Iris pigment epithelial cell (primary cell): ENCODE measurements at regions not wholly inside any gene's neighbourhood (a gene's known extent, or its start where the extent isn't known, plus 50 kb on each side); places are given as distances from the start of the nearest gene placed in this dataset.
"Not testable (repeated sequence)": the region's sequence is repeated elsewhere in the genome, so short reads cannot be mapped to it uniquely, and the experiment has no call there.

Experiments
- DNase-seq: peaks from one replicate; pipeline ENCODE4 v3.0.0-alpha.2; 2011; ENCODE audit warnings: low read depth

DNA sequence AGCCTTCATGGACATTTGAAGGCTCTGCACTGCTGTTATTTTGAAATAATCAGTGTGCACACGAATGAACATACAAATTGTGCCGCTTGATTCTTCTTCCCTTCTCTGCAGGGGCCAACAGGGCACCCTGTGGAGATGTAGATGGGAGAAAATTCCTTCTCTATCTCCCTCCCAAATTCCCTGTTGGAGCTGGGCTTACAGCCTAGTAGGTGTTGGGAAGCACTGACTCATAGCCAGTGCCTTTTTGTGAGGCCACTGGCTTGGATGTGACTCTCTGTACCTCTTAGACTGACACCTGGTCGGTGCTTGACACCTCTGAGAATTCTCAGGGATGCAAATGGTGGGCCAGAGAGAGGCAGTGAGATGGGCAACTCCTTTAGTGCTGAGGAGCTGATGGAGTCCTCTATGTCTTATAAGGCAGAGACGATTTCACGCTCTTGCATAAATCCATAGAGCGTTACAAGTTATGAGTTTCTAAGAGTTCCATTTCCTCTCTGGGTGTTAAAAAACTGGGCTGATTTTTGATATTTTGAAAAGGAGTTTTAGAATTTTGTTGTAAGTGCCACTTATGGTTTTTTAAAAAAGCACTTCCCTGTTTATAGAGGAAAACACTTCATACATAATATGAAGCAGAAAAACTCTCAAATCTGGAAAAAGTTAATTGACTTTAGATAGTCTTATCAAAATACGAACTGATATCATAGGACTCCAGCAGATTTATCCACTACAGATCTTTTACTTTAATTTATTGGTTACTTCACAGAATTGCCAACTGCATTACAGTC is 89.8 kb upstream of the MAP3K7 start:
- no peak for DNase-seq

DNA sequence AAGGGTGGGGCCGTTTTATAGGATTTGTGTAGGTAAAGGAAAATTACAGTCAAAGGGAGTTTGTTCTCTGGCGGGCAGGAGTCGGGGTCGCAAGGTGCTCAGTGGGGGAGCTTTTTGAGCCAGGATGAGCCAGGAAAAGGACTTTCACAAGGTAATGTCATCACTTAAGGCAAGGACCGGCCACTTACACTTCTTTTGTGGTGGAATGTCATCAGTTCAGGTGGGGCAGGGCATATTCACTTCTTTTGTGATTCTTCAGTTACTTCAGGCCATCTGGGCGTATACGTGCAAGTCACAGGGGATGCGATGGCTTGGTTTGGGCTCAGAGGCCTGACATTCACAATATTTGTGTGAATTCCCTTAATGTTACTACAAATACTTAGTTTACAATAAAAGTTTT is 88.2 kb upstream of the MAP3K7 start:
- not testable (repeated sequence) for DNase-seq

DNA sequence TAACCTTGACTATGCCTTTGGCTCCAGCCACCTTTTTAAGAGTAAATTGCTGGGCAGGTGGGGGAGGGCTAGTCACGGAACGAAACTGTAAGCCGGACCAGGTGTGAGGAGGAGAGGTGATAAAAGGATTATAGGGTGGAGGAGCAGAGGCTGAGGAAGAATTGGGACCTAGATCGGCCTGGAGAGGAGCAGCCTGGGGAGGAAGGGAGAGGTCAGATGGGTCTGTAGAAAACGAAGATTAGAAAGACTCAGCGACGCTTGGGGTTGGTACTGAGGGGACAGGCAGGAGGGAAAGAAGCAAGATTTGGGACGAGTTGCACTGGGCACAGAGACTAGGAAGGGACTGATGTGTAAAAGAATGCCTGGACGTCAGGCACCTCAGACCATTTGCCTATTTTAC is 87.2 kb upstream of the MAP3K7 start:
- not testable (repeated sequence) for DNase-seq

DNA sequence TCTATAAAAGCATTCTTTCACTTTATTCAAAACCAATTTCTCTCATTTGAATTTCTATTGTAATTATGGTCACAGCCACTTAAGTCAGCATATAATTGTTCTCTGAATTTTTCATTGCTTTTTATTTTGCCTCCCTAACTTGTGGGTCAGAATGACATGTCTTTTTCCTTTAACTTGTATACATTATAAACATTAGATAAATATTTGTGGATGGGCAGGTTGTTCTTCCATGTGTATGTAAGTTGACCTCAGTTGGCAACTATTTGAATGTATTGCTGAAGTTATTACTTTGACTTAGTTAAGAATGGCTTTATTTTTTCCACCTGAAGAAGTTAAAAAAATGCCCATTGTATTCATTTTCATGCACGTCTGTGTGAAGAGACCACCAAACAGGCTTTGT is 83.0 kb upstream of the MAP3K7 start:
- DNase-seq: no peak

DNA sequence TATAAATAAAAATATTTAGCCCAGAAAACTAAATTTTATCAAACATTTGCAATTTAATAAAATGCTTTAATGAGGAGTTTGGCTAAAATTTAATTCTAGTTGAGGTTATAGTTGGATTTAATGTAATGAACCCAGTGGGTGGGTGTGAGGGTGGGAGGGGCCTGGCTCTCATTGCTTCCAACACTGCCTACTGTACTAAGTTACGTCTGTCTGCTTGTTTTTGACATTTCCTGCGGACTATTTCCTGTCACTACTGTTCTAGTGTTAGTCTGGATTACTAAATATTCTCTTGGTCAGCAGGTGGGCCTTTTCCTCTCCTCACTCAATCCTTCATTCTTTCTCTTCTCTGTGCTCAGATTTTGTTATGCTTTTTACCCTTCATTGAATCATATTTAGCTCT is 82.5 kb upstream of the MAP3K7 start:
- DNase-seq: no peak

DNA sequence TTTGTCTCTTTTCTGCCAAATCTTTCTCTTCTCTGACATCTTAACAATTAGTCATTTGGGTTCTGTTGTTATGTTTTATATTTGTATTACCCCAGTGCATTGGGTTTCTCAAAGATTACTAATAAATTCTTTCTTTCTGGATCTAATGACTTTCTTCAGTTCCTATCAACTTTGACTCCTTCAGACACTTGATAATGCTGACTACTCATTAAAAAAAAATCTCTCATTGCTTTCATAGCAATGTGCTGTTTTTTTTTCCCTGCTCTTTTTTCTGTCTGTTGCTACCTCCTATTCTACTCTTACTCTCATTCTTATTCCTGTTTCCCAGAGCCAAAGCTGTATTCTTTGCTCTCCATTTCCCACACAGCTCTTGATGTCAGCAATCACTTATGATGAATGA is 81.3 kb upstream of the MAP3K7 start:
- DNase-seq: no peak

DNA sequence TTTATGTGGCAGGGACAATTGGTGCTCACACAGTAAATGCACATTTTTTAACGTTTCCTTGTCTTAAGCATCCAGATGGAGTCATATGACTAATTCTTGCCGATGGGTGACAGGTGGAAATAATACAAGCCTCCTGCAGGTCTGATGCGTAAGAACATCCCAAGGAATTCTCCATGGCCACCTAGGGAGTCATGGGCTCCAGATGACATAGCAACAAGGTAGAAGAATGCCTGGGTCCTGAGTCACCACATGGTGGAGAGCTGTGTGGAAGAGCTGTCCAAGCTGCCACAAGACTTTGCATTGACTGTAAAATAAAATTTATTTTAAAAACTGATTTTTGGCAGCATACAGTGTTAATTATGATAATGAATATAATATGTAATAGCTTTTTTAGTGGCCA is 77.0 kb upstream of the MAP3K7 start:
- no peak for DNase-seq

DNA sequence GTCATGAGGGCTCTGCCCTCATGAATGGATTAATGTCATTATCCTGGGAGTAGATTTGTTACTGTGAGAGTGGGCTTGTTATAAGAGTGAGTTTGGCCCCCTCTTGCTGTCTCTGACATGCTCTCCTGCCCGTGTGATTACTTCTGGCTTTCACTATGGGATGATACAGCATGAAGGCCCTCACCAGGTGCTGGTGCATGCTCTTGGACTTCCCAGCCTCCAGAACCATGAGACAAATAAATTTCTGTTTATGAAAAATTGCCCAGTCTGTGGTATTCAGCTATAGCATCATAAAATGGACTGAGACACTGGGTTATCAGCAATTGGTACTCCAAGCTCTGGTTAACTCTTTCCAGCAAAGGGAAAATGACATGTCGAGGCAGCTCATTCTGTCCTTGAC is 76.2 kb upstream of the MAP3K7 start:
- no peak for DNase-seq

DNA sequence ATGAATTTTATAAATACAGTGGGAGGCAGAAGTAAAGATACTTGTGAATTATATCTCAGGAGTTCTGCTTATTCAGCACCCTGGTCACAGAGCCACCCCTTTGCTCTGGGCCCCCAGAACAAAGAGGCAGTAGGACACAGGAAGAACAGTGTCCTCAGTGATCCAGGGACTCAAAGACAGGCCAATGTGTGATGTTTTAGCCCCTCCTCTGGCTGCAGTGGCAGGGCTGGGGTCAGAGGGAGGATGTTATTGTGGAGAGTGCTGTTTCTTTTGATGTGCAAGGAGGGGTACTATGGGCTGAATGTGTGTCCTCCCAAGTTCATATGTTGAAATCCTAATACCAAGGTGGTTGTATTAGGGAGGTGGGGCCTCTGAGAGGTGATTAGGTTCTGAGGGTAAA is 74.1 kb upstream of the MAP3K7 start:
- no peak for DNase-seq

DNA sequence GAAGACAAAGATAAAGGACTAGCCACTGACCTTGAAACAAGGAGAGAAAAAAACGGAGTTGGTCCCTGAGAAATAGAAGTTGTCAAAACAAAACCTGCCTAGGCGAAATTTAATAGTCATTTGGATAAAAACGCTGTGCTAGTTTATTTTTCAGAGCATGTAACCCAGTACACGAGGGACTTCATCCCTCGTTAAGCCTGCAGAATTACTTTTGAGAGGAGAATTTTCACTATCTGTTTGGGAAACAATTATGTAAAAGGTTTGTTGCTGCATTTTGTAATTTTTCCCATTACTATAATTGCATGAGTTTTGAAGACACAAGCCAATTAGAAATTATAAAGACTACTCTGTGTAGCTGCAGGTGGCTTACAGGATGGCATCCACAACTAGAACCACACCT is 71.6 kb upstream of the MAP3K7 start:
- no peak for DNase-seq

DNA sequence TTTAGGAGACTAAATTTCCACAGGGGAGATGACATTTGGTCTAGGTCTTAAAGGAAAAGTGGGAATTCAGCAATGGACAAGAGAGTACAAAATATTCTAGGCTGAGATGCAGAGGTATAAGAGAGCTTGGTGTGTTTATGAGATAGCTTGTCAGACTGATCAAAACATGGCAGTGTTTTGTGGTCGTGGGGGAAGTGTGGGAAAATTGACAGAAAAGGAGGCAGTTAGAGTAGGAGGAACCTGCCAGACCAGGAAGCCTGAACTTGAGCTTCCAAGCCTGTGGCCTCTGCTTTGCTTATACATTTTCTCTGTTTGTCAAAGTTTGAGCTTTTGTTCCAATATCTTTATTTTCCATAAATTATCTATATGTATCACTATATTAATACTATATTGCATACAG is 69.5 kb upstream of the MAP3K7 start:
- DNase-seq: no peak

DNA sequence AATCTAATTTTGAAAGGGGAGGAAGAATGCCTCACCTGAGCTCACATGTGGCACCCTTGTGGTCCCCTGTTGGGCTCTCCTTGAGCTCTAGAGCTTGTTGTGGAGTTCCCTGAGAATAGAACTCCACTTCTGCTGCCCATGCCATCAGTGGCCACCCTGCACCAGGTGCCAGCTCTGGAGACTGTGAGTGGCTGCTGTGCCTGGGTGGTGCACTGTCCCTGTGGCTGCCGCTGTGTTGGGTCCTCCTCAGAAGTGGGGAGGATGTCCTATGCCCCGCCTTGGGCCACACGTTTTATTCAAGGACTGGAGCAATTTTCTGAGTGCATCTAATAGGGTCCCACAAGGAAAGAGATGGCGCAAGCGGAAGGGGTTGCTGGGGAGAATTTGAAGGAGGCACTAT is 67.9 kb upstream of the MAP3K7 start:
- DNase-seq: no peak

DNA sequence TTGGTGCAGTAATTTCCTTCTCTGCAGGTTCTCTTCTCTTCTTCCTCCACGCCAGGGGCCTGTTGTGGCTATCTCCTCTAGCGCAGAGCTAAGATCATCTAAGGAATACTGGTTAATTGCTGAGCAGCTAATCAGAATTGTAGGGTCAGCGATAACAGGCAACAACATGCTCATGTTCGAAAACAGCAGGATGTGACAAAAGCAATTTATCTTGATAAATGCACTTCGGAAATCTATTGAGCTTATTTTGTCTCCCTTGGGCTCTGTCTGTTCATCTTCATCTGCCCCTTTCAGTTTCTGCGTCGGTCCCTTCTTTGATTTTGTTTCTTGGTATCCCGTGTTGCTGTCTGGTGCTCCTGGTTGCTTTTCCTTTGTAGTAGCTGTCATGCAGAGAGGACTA is 67.3 kb upstream of the MAP3K7 start:
- DNase-seq: no peak

DNA sequence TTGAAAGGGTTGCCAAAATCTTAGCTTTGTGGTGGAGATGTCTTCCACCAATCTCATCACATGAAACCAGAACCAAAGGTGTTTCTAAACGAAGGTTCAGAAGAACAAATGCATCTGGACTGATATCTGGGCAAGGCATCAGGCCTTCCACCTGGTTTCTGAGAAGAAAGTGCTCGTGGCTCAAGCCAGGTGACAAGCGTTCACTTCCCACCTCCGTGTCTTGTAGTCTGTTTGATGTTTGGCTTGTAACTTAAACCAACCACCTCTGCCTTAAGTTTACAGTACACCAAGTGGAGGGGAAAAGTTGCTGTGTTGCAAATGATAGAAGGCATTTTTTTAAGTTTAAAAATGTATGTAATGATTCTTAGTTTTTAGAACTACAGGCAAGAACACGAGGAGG is 66.9 kb upstream of the MAP3K7 start:
- no peak for DNase-seq

DNA sequence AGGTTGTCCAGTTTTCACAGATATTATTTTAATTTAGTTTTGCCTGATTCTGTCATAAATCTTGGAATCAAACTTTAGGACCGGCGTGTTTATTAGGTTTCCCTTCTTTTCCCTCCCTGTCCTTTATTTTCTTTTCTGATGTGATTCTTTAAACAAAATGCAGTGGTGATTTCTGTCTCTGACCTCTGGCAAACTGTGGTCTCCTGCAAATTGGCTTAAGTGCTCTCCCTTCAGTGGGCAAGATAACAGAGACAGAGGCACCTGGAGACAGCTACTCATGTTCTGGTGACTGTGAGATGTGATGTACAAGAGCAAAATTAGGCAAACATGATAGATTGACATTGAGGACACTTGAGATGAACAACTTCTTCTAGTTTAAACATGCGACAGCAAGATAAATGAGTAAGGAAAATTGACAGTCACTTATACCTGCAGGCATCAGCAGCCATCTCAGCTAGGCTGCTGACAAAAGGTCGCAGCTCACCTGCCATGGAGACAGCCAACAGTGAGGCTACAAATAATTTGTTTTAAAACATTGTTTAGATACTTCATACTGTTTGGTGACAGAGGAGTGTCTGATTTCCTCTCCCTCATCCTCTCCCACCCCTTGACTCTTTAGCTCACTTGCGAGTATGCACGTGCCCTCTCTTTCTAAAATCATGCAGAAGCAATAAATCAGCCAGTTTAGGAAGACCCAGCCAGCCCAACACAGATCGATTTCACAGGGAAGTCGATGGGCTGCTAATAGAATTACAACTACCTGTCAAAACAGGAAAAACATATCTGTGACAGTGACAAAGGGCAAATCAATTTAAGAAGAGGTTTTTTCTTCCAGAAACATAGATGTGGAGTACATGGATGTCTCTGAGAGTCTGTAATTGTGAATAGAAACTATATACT is 63.4 kb upstream of the MAP3K7 start:
- DNase-seq: no peak

DNA sequence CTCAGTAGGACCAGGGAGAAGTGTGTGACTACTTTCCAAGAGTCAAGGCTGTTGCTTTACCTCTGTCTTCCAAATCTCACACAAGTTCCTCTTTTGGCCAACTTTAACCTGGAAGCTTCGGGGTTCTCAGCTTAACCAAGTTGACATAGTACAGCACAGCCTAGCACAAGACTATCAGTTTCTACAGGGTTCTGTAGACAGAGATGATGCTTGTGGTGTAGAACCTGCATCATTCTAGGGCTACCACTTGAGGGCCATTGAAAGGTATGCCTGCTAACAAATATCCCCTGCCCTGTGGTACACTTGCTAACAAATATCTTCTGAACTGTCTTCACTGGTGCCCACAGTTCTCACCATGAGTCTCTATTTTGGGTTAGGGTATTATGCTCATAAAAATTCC is 62.0 kb upstream of the MAP3K7 start:
- DNase-seq: no peak

DNA sequence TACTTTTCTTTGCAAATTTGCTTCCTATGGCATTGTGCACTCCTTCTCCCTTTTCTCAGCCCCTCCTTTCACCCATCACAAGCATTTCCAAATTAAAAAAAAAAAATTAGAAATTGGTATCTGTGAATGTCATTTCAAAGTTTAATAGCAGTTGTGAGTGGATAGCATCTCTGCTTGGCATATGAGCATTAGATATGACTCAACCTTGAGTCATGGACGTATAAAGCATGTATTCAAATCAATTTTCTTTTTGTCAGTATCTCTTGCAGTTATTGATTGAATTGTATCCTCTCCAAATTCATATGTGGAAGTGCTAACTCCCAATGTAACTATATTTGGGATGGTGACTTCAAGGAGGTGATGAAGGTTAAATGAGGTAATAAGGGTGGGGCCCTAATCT is 60.1 kb upstream of the MAP3K7 start:
- peak; percentile 4 for DNase-seq

DNA sequence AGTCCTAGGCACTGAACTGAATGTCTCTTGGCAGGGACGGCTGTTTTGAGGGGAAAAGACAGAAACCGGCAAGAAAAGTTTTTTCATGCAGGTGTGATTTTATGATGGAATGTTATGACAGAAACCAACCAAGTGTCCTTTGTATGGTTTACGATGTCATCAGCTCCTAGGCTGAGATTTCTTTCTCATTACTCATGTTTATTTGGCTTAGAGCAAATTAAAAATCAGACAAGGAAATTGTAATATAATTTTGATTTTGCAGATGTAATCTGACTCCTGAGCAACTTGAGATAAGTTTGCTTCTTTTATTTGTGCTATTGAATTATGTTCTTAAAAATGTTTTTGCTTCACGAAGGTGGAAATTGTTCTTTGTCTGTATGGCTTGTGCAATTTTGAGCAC is 58.8 kb upstream of the MAP3K7 start:
- no peak for DNase-seq

DNA sequence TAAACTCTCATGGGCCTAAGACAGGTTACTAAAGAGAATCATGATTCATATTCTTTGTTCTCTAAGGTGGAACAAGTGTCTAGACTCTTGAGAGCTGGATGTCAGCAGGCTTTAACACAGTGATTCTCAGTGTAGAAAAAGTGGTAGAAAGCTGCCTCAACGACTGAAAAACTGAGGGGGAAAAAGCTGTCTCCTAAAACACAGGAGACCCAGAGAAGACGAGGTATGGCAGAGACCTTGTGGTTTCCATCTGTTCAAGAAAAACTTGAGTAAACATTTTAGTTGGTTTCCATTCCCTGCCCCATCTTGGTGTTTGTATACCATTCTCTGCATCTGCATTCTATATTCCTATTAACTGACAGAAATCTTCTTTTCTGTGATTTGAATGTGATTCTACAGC is 57.6 kb upstream of the MAP3K7 start:
- DNase-seq: no peak

DNA sequence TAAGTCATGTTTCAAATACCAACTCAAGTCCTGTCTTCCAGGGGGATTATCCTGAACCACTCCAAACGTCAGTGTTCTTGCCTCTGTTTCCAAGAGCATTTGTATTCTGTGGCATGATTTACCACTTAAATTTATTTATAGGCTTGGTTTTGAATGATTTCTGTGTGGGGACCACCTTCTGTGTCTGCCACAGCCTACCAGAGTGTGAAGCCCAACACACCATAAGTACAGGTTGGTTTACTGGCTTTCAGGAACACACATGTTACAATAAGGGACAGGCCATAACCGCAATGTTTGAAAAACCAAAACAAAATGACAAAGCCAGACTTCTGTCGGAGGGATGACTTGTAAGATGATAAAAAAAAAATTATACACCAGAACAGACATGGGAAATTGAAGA is 56.5 kb upstream of the MAP3K7 start:
- DNase-seq: no peak

DNA sequence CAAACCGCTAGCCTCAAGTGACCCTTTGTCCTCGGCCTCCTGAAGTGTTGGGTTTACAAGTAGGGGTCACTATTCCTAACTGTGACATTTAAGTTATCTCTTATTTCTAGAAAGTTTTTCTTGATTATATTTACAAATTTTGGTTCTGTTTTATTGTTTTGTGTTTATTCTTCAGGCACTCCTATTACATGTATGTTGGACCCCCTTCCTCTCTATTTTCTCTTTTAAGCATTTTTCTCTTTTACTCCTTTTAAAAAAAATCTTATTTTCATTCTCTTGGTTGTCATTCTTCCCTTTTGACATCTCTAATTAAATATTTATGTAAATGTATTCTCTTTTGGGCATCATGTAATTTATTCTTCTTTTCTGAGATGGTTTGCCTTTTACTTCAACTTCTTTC is 50.4 kb upstream of the MAP3K7 start:
- DNase-seq: no peak
